OCI-LY7 (cell line): ENCODE measurements at regions not wholly inside any gene's neighbourhood (a gene's known extent, or its start where the extent isn't known, plus 50 kb on each side); places are given as distances from the start of the nearest gene placed in this dataset.

Source experiments
- BruUV-seq: library from RNA; stranded (reverse); fragments of 400-500 nt; replicated peaks from 2 replicates; lab custom pipeline; 2021; lab: Mats Ljungman, UMichigan
- CTCF ChIA-PET: fragments of 300-600 bp; sonication (Branson Sonifier 250); formaldehyde crosslinking; loops from one replicate; lab custom pipeline; 2022; ENCODE audit warnings: antibody characterized with exemption; ENCODE audit not compliant: unreplicated experiment; lab: Charles Lee
- POLR2A ChIA-PET: fragments of 300-600 bp; sonication (Branson Sonifier 250); formaldehyde crosslinking; loops from one replicate; lab custom pipeline; 2022; ENCODE audit warnings: antibody characterized with exemption; lab: Charles Lee
- DNase-seq: peaks from one replicate; pipeline ENCODE4 v3.0.0-alpha.2; 2015; ENCODE audit warnings: low spot score
- H2AFZ ChIP-seq: fragments of 200-600 bp; sonication (generic), shearing (Covaris generic); 2 replicates; pipeline ENCODE4 v1.6.1; 2014; ENCODE audit warnings: mild to moderate bottlenecking, antibody characterized with exemption, low read length, moderate library complexity
- H3K27ac ChIP-seq: fragments of 200-600 bp; sonication (generic); 2 replicates; pipeline ENCODE4 v1.5.1; 2014; ENCODE audit warnings: mixed run types, low read depth, mild to moderate bottlenecking, moderate library complexity, low read length, inconsistent platforms; ENCODE audit not compliant: poor library complexity, severe bottlenecking
- H3K36me3 ChIP-seq: fragments of 200-600 bp; sonication (generic); 2 replicates; pipeline ENCODE4 v1.6.1; 2014; ENCODE audit warnings: mild to moderate bottlenecking, antibody characterized with exemption, low read length, moderate library complexity, mixed read lengths; ENCODE audit not compliant: insufficient read depth
- H3K4me1 ChIP-seq: fragments of 200-600 bp; sonication (generic); 2 replicates; pipeline ENCODE4 v1.5.1; 2014; ENCODE audit warnings: mild to moderate bottlenecking, low read length; ENCODE audit not compliant: insufficient read depth, poor library complexity, severe bottlenecking
- H3K4me2 ChIP-seq: fragments of 200-600 bp; sonication (generic); 2 replicates; pipeline ENCODE4 v1.6.1; 2014; ENCODE audit warnings: mild to moderate bottlenecking, low read length
- H3K4me3 ChIP-seq: fragments of 200-600 bp; sonication (generic); 2 replicates; pipeline ENCODE4 v1.5.1; 2014; ENCODE audit warnings: mild to moderate bottlenecking, low read depth, low read length; ENCODE audit not compliant: poor library complexity, severe bottlenecking
- H3K79me2 ChIP-seq: fragments of 200-600 bp; sonication (generic); 2 replicates; pipeline ENCODE4 v1.6.1; 2016; ENCODE audit warnings: low read depth, mild to moderate bottlenecking, low read length, moderate library complexity, mixed read lengths; ENCODE audit not compliant: insufficient read depth
- H3K9me2 ChIP-seq: fragments of 200-600 bp; sonication (generic); 2 replicates; pipeline ENCODE4 v1.6.1; 2016; ENCODE audit warnings: mild to moderate bottlenecking, low read length, mixed read lengths; ENCODE audit not compliant: insufficient read depth
- H3K9me3 ChIP-seq: fragments of 200-600 bp; sonication (generic); 2 replicates; pipeline ENCODE4 v1.6.1; 2014; ENCODE audit warnings: mild to moderate bottlenecking, mixed run types, low read length, mixed read lengths
- H4K20me1 ChIP-seq: fragments of 200-600 bp; sonication (generic); 2 replicates; pipeline ENCODE4 v1.6.1; 2014; ENCODE audit warnings: mild to moderate bottlenecking, antibody characterized with exemption, low read length, moderate library complexity, mixed read lengths; ENCODE audit not compliant: insufficient read depth
- EZH2phosphoT487 ChIP-seq: fragments of 200-600 bp; sonication (generic); IDR thresholded peaks from 2 replicates; pipeline ENCODE4 v1.6.1; 2018; ENCODE audit warnings: low read depth, borderline replicate concordance, mild to moderate bottlenecking, mixed run types, antibody characterized with exemption, low read length, moderate library complexity, mixed read lengths
- intact Hi-C: fragments of 100-400 bp; cut with micrococcal nuclease; formaldehyde crosslinking; loops from one replicate; pipeline ENCODE4 v1.10.0; 2022; ENCODE audit not compliant: unreplicated experiment
- TF ChIP-seq, protein P1 (sequence below): fragments of 200-600 bp; sonication (generic); conservative IDR thresholded peaks from 2 replicates; pipeline ENCODE4 v1.5.1; 2014; ENCODE audit warnings: mild to moderate bottlenecking, antibody characterized with exemption, low read length, moderate library complexity, mixed read lengths

DNA sequence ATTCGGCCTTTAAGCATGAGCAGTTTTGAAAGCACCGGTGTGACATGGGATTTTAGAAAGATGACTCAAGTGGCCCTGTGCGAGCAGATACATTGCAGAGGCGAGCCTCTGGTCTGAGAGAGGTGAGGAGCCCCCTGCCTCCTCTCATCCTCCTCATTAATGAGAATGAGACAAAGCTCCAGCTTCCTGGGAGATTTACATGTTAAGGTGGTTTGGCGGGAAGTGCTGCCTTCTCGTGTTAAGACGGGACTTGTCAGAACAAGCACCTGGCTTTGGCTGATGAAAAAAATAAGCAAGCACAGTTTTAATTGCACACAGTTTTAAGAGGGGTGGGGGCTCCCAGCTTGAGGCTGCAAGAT is 68.1 kb downstream of the ACTL7B start:
- CTCF ChIA-PET: no interaction called here

DNA sequence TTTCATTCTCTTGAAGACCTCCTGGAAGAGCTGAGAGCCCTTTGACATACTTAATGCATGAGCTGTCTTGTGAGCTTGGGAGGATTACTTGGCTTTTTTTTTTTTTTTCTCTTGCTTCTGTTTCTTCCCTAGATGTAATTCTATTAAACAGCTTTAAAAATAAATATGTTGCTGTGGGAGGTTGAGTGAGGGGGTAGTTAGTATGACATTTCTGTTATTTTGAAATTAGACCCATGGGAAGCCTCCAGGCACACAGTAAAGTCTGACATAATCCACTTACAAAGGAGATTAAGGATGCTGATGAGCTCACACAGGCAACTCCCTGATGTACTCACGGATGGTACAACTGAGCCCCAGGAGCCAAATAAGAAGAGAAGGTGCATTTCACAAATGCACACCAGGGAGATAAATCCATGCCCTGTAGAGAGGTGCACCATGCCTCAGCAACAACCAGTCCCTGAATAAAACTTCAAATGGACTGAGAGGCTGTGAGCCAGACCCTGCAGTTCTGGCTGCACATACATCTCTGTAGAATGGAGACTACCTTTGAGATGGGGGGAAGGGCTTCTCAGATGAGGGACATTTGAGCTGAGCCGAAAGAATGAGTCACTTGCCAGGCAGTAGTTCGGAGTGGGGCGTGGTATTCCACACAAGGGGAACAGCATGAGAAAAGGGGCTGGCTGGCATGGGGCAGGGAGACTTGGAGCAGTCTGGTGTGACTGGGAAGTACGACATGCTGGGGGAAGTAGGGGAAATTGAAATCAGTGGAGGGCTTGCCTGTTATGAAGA is 68.7 kb downstream of the ACTL7B start:
- BruUV-seq: no TSS peak
- Histone ChIP-seq H4K20me1 (no peaks in the 10 kb centered on the region), H3K79me2 (no peaks in the 10 kb centered on the region), H3K9me2 (no peaks in the 10 kb centered on the region), H3K9me3 (no peaks in the 10 kb centered on the region), H3K4me3 (no peak overlapping the region), H3K4me2 (no peak overlapping the region), H3K27ac (no peak overlapping the region), H2AFZ (no peak overlapping the region), H3K4me1 (no peaks in the 10 kb centered on the region), H3K36me3 (no peaks in the 10 kb centered on the region)
- no peak for TF ChIP-seq EZH2phosphoT487
- TF ChIP-seq, protein P1, sequence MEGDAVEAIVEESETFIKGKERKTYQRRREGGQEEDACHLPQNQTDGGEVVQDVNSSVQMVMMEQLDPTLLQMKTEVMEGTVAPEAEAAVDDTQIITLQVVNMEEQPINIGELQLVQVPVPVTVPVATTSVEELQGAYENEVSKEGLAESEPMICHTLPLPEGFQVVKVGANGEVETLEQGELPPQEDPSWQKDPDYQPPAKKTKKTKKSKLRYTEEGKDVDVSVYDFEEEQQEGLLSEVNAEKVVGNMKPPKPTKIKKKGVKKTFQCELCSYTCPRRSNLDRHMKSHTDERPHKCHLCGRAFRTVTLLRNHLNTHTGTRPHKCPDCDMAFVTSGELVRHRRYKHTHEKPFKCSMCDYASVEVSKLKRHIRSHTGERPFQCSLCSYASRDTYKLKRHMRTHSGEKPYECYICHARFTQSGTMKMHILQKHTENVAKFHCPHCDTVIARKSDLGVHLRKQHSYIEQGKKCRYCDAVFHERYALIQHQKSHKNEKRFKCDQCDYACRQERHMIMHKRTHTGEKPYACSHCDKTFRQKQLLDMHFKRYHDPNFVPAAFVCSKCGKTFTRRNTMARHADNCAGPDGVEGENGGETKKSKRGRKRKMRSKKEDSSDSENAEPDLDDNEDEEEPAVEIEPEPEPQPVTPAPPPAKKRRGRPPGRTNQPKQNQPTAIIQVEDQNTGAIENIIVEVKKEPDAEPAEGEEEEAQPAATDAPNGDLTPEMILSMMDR: no peak
- DNase-seq: no peak
- intact Hi-C loops: no loop called here
- ChIA-PET POLR2A (interaction anchor here (0.8 kb wide), 1 partner anchor 1056 kb away, joined by 7 read pairs; no protein-coding TSS in a partner anchor), CTCF (no interaction called here)

More for the DNA sequence above, 68.1 kb downstream of the ACTL7B start:
- no peak overlapping the region for H2AFZ ChIP-seq
- no peak for DNase-seq
- no TSS peak for BruUV-seq
- H3K36me3 ChIP-seq: no peaks in the 10 kb centered on the region
- H4K20me1 ChIP-seq: no peaks in the 10 kb centered on the region
- H3K9me2 ChIP-seq: no peaks in the 10 kb centered on the region
- TF ChIP-seq EZH2phosphoT487: no peak
- TF ChIP-seq, protein P1: no peak
- no peaks in the 10 kb centered on the region for H3K9me3 ChIP-seq
- no peaks in the 10 kb centered on the region for H3K4me1 ChIP-seq
- intact Hi-C loops: no loop called here
- H3K4me3 ChIP-seq: no peak overlapping the region
- no peak overlapping the region for H3K4me2 ChIP-seq
- POLR2A ChIA-PET: interaction anchor here (0.8 kb wide), 1 partner anchor 1056 kb away, joined by 7 read pairs; no protein-coding TSS in a partner anchor
- no peaks in the 10 kb centered on the region for H3K79me2 ChIP-seq
- no peak overlapping the region for H3K27ac ChIP-seq

DNA sequence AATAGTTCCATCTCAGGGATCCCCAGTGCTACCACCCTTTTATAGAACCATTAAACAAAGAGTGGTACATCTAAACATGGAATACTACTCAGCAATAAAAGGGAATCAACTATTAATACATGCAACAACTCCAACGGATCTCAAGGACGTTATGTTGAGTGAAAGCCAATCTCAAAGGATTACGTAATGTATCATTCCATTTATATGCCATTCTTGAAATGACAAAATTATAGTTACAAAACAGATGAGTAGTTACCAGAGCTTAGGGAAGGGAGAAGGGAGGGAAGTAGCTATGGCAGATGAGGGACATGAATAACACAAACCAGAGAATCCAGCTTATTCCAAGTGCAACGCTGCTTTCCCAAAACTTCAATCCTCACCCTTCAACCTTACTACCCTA is 69.5 kb downstream of the ACTL7B start:
- H3K79me2 ChIP-seq: no peaks in the 10 kb centered on the region
- H3K27ac ChIP-seq: no peak overlapping the region
- no peak overlapping the region for H2AFZ ChIP-seq
- no peaks in the 10 kb centered on the region for H3K36me3 ChIP-seq
- POLR2A ChIA-PET: no interaction called here
- CTCF ChIA-PET: no interaction called here
- BruUV-seq: no TSS peak
- TF ChIP-seq, protein P1: no peak
- TF ChIP-seq EZH2phosphoT487: no peak
- no peak overlapping the region for H3K4me2 ChIP-seq
- H3K9me3 ChIP-seq: no peaks in the 10 kb centered on the region
- H4K20me1 ChIP-seq: no peaks in the 10 kb centered on the region
- no peak overlapping the region for H3K4me3 ChIP-seq
- no peaks in the 10 kb centered on the region for H3K9me2 ChIP-seq
- intact Hi-C loops: no loop called here
- H3K4me1 ChIP-seq: no peaks in the 10 kb centered on the region
- no peak for DNase-seq
